GM23248 (cell line): ENCODE measurements at regions not wholly inside any gene's neighbourhood (a gene's known extent, or its start where the extent isn't known, plus 50 kb on each side); places are given as distances from the start of the nearest gene placed in this dataset.
"Not testable (repeated sequence)": the region's sequence is repeated elsewhere in the genome, so short reads cannot be mapped to it uniquely, and the experiment has no call there.

ENCODE experiments used
- DNase-seq: peaks from one replicate; pipeline ENCODE4 v3.0.0-alpha.2; 2015
- H2AFZ ChIP-seq: fragments of 200-600 bp; sonication (generic); 2 replicates; pipeline ENCODE4 v1.6.1; 2016; ENCODE audit warnings: antibody characterized with exemption
- H3F3A ChIP-seq: fragments of 200-600 bp; sonication (generic); 2 replicates; pipeline ENCODE4 v1.6.1; 2016; ENCODE audit warnings: mild to moderate bottlenecking, antibody characterized with exemption, mixed run types; ENCODE audit not compliant: insufficient read depth
- H3K27ac ChIP-seq: fragments of 200-600 bp; sonication (generic); 2 replicates; pipeline ENCODE4 v1.5.1; 2016; ENCODE audit warnings: mild to moderate bottlenecking
- H3K27me3 ChIP-seq: fragments of 200-600 bp; sonication (generic); replicated peaks from 2 replicates; pipeline ENCODE4 v1.6.1; 2016; ENCODE audit warnings: mild to moderate bottlenecking; ENCODE audit not compliant: insufficient read depth
- H3K36me3 ChIP-seq: fragments of 200-600 bp; sonication (generic); 2 replicates; pipeline ENCODE4 v1.6.1; 2016; ENCODE audit warnings: low read depth, mild to moderate bottlenecking
- H3K4me1 ChIP-seq: fragments of 200-600 bp; sonication (generic); 2 replicates; pipeline ENCODE4 v1.6.1; 2016; ENCODE audit warnings: mild to moderate bottlenecking; ENCODE audit not compliant: insufficient read depth
- H3K4me2 ChIP-seq: fragments of 200-600 bp; sonication (generic); one replicate; pipeline ENCODE4 v1.6.1; 2016; ENCODE audit warnings: mild to moderate bottlenecking; ENCODE audit not compliant: unreplicated experiment
- H3K4me3 ChIP-seq: fragments of 200-600 bp; sonication (generic); 2 replicates; pipeline ENCODE4 v1.5.1; 2016; ENCODE audit warnings: mild to moderate bottlenecking
- H3K79me2 ChIP-seq: fragments of 200-600 bp; sonication (generic); 2 replicates; pipeline ENCODE4 v1.6.1; 2016; ENCODE audit warnings: mild to moderate bottlenecking; ENCODE audit not compliant: insufficient read depth
- H3K9ac ChIP-seq: fragments of 200-600 bp; sonication (generic); 2 replicates; pipeline ENCODE4 v1.6.1; 2016; ENCODE audit warnings: mild to moderate bottlenecking
- H3K9me2 ChIP-seq: fragments of 200-600 bp; sonication (generic); 2 replicates; pipeline ENCODE4 v1.6.1; 2016; ENCODE audit warnings: mixed run types, mild to moderate bottlenecking, moderate library complexity; ENCODE audit not compliant: insufficient read depth
- H3K9me3 ChIP-seq: fragments of 200-600 bp; sonication (generic); one replicate; pipeline ENCODE4 v1.6.1; 2017; ENCODE audit warnings: low read depth
- H4K20me1 ChIP-seq: fragments of 200-600 bp; sonication (generic); 2 replicates; pipeline ENCODE4 v1.6.0; 2016; ENCODE audit not compliant: insufficient read depth
- EZH2 ChIP-seq: fragments of 200-600 bp; sonication (generic); IDR thresholded peaks from 2 replicates; pipeline ENCODE4 v1.6.1; 2018; ENCODE audit warnings: antibody characterized with exemption, mild to moderate bottlenecking; ENCODE audit not compliant: insufficient read depth, poor library complexity, severe bottlenecking
- EZH2phosphoT487 ChIP-seq: fragments of 200-600 bp; sonication (generic); IDR thresholded peaks from 2 replicates; pipeline ENCODE4 v1.6.1; 2018; ENCODE audit warnings: antibody characterized with exemption, moderate library complexity, mild to moderate bottlenecking, low read depth; ENCODE audit not compliant: insufficient read depth
- whole genome bisulfite sequencing, 2 experiments: methylation state at CpG; one replicate each; pipeline ENCODE4 v1.1.6; 2015 to 2017; ENCODE audit warnings: low lambda C conversion rate in 2 of 2, low coverage in 1 of 2; ENCODE audit errors: missing lambda C conversion rate in 2 of 2; 5-methylcytosine and 5-hydroxymethylcytosine counted together
- in situ Hi-C: fragments of 300-500 bp; cut with MboI; formaldehyde crosslinking; loops from 2 replicates; pipeline ENCODE4 v1.15.0; 2020

DNA sequence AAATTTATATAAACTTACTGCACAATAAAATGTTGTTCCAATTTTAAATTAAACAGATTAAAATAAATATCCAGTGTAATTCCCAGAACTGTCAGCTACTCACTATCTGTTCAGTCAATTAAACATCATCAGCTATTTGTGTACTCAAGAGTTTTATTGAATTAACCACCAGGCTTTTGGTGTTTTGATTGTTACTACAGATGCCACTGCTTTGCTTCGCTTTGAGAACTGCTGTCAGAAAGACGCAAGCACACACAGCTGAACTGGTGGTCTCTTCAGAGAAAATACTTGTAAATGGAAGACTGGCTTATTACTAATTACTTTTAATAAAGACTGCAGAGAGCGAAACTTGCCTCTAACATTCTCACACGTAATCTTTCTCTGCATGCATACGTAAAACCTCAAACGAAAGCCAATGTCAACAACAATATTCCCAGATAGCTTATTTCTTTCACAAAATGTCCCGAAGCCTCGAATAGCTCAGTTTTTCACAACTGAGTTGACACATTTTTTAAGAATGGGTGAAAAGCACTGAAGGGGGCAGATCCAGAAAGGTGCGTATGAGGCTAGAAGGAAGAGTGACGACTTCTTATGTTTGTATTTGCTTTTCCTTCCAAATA, 259.6 kb upstream of the RPS23 start:
- DNase-seq = no peak
- WGBS, 2 experiments = 79 to 82% methylated on average over 10 of the region's 10 CpGs
- no peak overlapping the region for H3K9ac ChIP-seq
- no peaks in the 10 kb centered on the region for H3K9me2 ChIP-seq
- no peaks in the 10 kb centered on the region for H3K9me3 ChIP-seq
- no peaks in the 10 kb centered on the region for H3K36me3 ChIP-seq
- in situ Hi-C loops = no loop called here
- TF ChIP-seq EZH2 = no peak
- H3K79me2 ChIP-seq = no peaks in the 10 kb centered on the region
- H3K4me3 ChIP-seq = no peak overlapping the region
- no peak overlapping the region for H3K27ac ChIP-seq
- no peak overlapping the region for H3K4me2 ChIP-seq
- no peak overlapping the region for H2AFZ ChIP-seq
- no peaks in the 10 kb centered on the region for H4K20me1 ChIP-seq
- H3K27me3 ChIP-seq = peaks cover 18% of the 10 kb centered on the region
- H3K4me1 ChIP-seq = no peaks in the 10 kb centered on the region
- H3F3A ChIP-seq = no peaks in the 10 kb centered on the region

DNA sequence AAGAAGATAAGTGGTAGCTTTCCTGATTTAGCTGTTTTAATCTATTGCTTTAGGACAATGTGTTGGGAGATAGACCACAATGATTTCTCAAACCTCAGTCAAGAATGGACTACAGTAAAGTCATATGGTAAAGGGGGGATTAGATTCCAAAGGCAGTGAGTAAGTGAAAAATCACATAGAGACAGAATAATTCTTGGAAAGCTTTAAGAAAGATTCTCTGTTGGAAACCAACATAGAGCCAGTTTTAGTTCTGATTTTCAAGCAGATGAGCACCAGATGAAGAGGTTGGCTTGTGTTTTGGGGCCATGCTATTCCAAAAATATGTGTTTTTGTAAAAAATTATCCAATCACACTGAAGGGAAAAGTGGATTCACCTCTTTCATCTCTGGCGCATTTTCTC, 256.8 kb upstream of the RPS23 start:
- H2AFZ ChIP-seq = no peak overlapping the region
- no peaks in the 10 kb centered on the region for H3K79me2 ChIP-seq
- H3K27me3 ChIP-seq = peaks cover 18% of the 10 kb centered on the region
- H3K27ac ChIP-seq = no peak overlapping the region
- TF ChIP-seq EZH2 (no peak), EZH2phosphoT487 (no peak)
- H4K20me1 ChIP-seq = no peaks in the 10 kb centered on the region
- 0 to 7% methylated on average over 1 of the region's 1 CpG for WGBS, 2 experiments
- no peak overlapping the region for H3K4me3 ChIP-seq
- no peak for DNase-seq
- no peaks in the 10 kb centered on the region for H3K9me2 ChIP-seq
- no peak overlapping the region for H3K9ac ChIP-seq
- H3K9me3 ChIP-seq = no peaks in the 10 kb centered on the region
- no peak overlapping the region for H3K4me2 ChIP-seq
- no peaks in the 10 kb centered on the region for H3F3A ChIP-seq
- H3K36me3 ChIP-seq = no peaks in the 10 kb centered on the region
- in situ Hi-C loops = no loop called here
- no peaks in the 10 kb centered on the region for H3K4me1 ChIP-seq

DNA sequence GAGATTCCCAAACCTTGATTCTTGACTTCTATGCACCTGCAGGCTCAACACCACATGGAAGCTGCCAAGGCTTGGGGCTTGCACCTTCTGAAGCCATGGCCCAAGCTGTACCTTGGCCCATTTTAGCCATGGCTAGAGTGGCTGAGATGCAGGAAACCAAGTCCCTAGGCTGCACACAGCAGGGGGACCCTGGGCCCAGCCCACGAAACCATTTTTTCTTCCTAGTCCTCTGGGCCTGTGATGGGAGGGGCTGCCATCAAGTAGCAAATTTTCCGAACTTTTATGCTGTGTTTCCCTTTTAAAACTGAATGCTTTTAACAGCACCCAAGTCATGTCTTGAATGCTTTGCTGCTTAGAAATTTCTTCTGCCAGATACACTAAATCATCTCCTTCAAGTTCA, 253.9 kb upstream of the RPS23 start:
- H3K36me3 ChIP-seq, H3K4me1 ChIP-seq, H3F3A ChIP-seq, H3K27ac ChIP-seq, H2AFZ ChIP-seq, H3K4me3 ChIP-seq, H3K79me2 ChIP-seq, H4K20me1 ChIP-seq, H3K9me2 ChIP-seq, in situ Hi-C loops, H3K4me2 ChIP-seq, DNase-seq, H3K9ac ChIP-seq, H3K9me3 ChIP-seq: not testable (repeated sequence)
- peaks cover 18% of the 10 kb centered on the region for H3K27me3 ChIP-seq
- WGBS, 2 experiments = 25 to 39% methylated on average over 2 of the region's 2 CpGs

DNA sequence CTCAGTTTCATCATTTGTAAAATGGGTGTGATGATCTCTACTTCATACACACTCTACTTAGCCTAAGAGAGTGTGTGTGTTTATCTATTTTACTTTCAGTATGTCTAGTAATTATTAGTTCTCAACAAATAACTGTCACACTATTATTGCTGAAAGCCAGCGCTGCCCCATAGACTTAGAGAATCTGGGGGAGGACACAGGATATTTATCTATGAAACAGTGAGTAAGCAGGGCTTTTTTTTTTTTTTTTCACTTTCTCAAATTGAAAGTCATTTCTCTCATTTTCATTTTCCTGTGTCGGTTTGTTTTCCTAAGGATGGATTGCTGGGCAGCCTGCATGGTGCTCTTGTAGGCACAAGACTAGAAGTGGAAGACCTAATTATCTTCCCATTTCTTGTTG, 248.4 kb upstream of the RPS23 start:
- Histone ChIP-seq H3K27me3 (peaks cover 12% of the 10 kb centered on the region; the same call in 1 of the 2 replicates), H3K27ac (no peak overlapping the region), H3K9ac (no peak overlapping the region), H3K4me3 (no peak overlapping the region), H3K4me1 (no peaks in the 10 kb centered on the region), H3K36me3 (no peaks in the 10 kb centered on the region), H3F3A (no peaks in the 10 kb centered on the region), H3K4me2 (no peak overlapping the region), H3K9me3 (no peaks in the 10 kb centered on the region), H4K20me1 (no peaks in the 10 kb centered on the region; the same call in 1 of the 2 replicates), H3K79me2 (no peaks in the 10 kb centered on the region), H2AFZ (no peak overlapping the region), H3K9me2 (no peaks in the 10 kb centered on the region)
- WGBS, 2 experiments = 57 to 62% methylated on average over 2 of the region's 2 CpGs
- no peak for DNase-seq
- TF ChIP-seq EZH2phosphoT487 (no peak), EZH2 (no peak)
- in situ Hi-C loops = no loop called here

DNA sequence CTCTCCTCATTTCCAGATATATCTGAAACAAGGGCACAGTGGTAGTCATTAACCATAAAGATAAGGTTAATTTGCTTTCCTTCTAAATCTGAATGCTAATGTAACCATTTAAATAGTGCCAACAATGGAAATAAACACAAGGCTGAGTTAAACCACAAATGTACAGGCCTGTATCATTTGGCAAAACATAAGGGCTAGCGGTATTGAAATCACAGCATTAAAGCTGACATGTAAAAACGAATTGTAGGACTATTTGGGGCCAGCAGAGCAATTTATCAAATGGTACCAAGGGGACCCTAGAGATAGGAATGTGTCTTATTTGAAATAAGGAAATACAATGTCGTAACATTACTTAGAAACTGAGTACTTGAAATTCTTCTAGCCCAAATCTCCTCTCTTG, 247.5 kb upstream of the RPS23 start:
- Histone ChIP-seq H3K9me2 (no peaks in the 10 kb centered on the region), H3K27ac (no peak overlapping the region), H2AFZ (no peak overlapping the region), H3F3A (no peaks in the 10 kb centered on the region), H3K9ac (no peak overlapping the region), H3K4me1 (no peaks in the 10 kb centered on the region), H3K4me3 (no peak overlapping the region), H3K4me2 (no peak overlapping the region), H3K9me3 (no peaks in the 10 kb centered on the region), H4K20me1 (no peaks in the 10 kb centered on the region; the same call in 1 of the 2 replicates), H3K79me2 (no peaks in the 10 kb centered on the region), H3K36me3 (no peaks in the 10 kb centered on the region), H3K27me3 (peaks cover 12% of the 10 kb centered on the region; the same call in 1 of the 2 replicates)
- WGBS, 2 experiments = 57 to 62% methylated on average over 3 of the region's 3 CpGs
- DNase-seq = no peak
- in situ Hi-C loops = no loop called here
- TF ChIP-seq EZH2phosphoT487 = no peak
- no peak for TF ChIP-seq EZH2
